ENCODE measurements at regions not wholly inside any gene's neighbourhood (a gene's known extent, or its start where the extent isn't known, plus 50 kb on each side); places are given as distances from the start of the nearest gene placed in this dataset.

GRCh38 chr3:11919390-11919789, 72.7 kb upstream of the TAMM41 start:
- DNase-seq, result no peak

GRCh38 chr3:11924518-11924917, 77.8 kb upstream of the TAMM41 start:
- no peak for DNase-seq

DNA sequence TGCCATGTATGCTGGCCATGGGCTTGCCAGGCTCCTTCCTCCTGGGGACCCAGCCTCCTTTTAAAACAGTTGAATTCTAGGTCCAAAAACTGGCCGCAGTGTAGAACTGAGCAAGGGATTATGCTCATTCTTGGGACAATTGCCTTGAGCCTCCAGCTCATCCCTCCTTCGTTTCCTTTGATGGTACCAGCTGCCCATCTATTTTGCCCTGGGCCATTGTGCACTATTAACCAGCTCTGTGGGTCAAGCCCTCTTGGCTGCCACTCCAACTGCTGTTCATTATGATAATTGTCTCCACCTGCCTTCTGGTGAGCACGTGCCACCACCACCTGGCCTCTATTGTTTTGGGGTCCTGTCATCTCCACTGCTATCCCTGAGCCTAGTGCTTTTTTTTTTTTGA, 75.8 kb upstream of the SYN2 start:
- DNase-seq, result no peak

- no peak for DNase-seq
Observed at GRCh38 chr3:11929531-11929930, 74.7 kb upstream of the SYN2 start.

DNA sequence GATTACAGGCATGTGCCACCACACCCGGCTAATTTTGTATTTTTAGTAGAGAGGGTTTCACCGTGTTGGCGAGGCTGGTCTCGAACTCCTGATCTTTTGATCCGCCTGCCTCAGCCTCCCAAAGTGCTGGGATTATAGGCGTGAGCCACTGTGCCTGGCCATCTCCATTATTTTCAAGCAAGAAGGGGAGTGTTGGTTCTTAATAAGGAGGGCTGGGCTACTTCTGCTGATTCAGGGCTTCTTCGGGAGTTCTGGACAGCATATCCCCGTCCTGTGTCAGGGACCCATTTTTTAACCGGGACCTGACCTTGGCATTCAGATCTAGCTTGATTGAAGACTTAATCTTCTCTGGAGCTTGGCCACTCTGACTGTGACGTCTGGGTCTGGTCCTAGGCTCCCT, 74.1 kb upstream of the SYN2 start:
- DNase-seq, result no peak

DNA sequence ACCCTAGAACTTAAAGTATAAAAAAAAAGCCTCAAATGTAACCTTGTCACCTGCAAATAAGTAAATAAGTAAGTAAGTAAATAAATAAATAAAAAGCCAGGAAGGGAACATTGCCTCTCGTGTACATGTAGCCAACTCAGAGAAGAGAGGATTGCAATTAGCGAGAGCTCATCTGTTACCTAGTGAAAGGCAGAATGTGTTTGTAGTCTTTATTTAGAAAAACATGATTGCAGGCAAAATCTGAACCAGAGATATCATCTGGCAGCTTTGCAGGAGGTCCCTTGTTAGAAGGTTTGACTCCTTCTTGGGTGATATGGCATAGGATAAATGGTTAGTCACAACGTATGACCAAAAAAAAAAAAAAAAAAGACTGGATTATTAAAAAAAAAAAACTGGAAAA, 71.6 kb upstream of the SYN2 start:
- no peak for DNase-seq

- DNase-seq, result no peak
Observed at GRCh38 chr3:11933529-11933928, 70.7 kb upstream of the SYN2 start.

DNA sequence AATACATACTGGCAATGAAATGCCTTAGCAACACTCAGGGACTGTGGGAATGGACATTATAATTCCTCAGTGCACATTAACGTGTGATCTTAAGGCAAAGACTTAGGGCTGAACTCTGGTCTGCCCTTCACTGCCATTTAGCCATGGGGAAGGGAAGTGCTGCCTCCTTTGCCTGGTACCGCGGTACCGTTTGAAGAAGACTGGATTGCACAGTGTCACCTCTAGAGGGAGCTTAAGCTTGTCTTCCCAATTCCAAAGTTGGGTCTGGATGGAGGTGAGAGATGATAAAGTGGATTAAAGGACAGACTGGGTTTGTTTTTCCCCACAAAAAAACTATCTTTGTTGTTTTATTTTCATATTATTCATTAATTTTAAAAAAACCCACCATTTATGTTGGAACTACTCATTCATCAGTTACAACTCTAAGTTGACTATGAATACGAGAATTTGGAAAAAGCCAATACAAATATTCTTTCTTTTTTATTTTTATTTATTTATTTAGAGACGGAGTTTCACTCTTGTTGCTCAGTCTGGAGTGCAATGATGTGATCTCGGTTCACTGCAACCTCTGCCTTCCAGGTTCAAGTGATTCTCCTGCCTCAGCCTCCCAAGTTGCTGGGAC, 60.0 kb upstream of the SYN2 start:
- peak; percentile 15 for DNase-seq

DNA sequence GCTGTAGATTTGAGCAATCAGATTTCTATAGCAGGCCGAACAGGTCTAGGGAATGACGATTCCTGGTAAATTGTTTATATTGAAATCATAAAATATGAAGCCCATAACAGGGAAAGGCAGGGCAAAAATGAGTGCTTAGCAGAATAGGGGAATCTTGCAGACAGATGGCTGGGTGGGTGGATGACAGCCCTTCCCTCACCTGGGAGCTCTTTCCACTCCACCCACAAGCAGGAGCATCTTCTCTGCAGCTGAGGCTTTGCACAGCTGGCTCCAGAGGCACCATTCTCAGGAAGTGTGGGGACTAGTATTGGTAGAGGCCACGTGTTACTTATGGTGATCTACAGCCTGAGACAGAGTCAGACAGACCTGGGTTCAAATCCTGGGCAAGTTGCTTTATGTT, 55.9 kb upstream of the SYN2 start:
- no peak for DNase-seq

- no peak for DNase-seq
Observed at GRCh38 chr3:11948866-11949265, 55.3 kb upstream of the SYN2 start.

DNA sequence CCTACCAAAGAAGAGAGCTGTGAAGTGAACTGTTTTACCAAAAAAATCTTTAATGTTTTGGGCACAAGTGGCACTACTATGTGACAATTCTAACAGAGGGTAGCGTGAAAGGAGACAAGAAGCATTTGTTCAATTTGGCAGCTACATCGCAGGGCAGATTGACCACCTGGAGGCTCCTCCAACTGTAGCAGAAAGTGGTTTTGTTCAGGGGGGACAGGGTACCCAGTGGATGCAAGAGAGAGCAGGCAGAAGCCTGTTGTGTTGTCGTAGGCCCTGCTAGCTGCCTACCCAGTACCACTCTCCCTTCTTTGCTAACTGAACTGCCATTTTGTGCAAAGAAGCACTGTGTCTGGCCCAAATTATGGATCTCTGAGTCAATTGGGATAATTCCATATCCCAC, 54.8 kb upstream of the SYN2 start:
- DNase-seq, result no peak

GRCh38 chr3:11950576-11950975, 53.6 kb upstream of the SYN2 start:
- no peak for DNase-seq

- DNase-seq, result no peak
Observed at GRCh38 chr3:11953350-11953749, 50.8 kb upstream of the SYN2 start.

DNA sequence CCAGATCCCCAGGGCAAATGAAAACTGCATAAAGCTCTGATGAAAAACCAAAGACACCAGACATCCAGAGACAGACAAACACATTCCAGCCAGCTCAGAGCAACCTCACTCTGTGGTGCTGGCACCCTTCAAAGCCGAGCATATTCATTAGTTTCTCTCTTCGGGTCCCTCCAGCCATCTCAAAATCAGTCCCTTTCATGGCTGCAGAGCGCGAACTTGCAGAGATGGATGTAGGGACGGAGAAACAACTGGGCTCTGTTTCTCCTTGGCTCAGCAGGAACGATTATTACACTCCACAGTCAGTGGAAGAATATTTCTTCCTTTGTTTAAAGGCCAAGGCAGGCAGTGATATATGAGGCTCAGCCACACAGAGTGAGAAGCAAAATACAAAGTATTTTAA, 50.4 kb upstream of the SYN2 start:
- DNase-seq, result no peak

- no peak for DNase-seq
Observed at GRCh38 chr3:11954312-11954934, 49.8 kb upstream of the SYN2 start.
